ENCODE measurements at regions not wholly inside any gene's neighbourhood (a gene's known extent, or its start where the extent isn't known, plus 50 kb on each side); places are given as distances from the start of the nearest gene placed in this dataset.

GRCh38 chr3:117507958-117508357 is 798.4 kb downstream of the TUSC7 start:
- no peak overlapping the region for H3K4me3 ChIP-seq
- no peak for DNase-seq
- no peaks in the 10 kb centered on the region; the same call in 1 of the 2 replicates for H3K36me3 ChIP-seq

DNA sequence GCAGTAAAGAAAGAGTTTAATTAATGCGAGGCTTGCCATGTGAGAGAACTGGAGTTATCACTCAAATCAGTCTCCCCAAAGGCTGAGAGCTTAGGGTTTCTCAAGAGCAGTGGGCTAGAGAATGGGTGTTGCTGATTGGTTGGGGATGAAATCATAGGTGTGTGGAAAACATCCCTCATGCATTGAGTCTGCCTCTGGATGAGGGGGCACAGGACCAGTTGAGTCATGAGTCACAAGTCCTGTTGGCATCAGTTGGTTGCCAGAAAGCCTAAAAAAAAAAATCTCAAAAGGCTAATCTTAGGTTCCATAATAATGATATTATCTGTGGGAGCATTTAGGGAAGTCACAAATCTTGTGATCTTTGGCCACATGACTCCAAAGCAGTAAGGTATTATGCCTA is 800.3 kb downstream of the TUSC7 start:
- no peak for DNase-seq
- H3K4me3 ChIP-seq: no peak overlapping the region

More at GRCh38 chr3:117507958-117508357, 798.4 kb downstream of the TUSC7 start:
- Histone ChIP-seq H3K27me3 (no peaks in the 10 kb centered on the region), H3K9me3 (peaks cover 5% of the 10 kb centered on the region; the same call in 1 of the 2 replicates)

DNA sequence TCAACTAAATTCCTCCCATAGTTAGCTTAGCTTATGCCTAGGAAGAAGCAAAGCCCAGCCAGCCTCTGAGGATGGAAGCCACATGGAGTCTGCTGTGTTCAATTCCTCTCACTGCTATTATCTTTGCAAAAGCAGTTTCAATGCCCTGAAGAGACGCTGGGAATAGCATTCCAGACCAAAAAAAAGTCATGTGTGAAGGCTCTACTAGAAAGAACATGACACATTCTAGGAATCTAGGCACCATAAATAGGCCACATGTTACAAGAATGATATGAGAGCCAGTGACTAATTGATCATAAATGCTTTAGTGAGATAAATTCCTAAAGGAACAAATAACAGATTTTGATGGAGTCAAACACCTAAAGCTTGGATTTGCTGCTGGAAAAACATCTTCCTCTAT is 800.8 kb downstream of the TUSC7 start:
- no peak overlapping the region for H3K4me3 ChIP-seq
- no peaks in the 10 kb centered on the region for H3K27me3 ChIP-seq
- DNase-seq: no peak
- no peaks in the 10 kb centered on the region; the same call in 1 of the 2 replicates for H3K36me3 ChIP-seq
- H3K9me3 ChIP-seq: peaks cover 5% of the 10 kb centered on the region; the same call in 1 of the 2 replicates

More for the DNA sequence above, 800.3 kb downstream of the TUSC7 start:
- H3K36me3 ChIP-seq: no peaks in the 10 kb centered on the region; the same call in 1 of the 2 replicates
- H3K27me3 ChIP-seq: no peaks in the 10 kb centered on the region
- peaks cover 5% of the 10 kb centered on the region; the same call in 1 of the 2 replicates for H3K9me3 ChIP-seq

- peaks cover 5% of the 10 kb centered on the region; the same call in 1 of the 2 replicates for H3K9me3 ChIP-seq
- no peaks in the 10 kb centered on the region; the same call in 1 of the 2 replicates for H3K36me3 ChIP-seq
- H3K4me3 ChIP-seq: no peak overlapping the region
- no peak for DNase-seq
- H3K27me3 ChIP-seq: no peaks in the 10 kb centered on the region
Observed at GRCh38 chr3:117512975-117513374, 803.4 kb downstream of the TUSC7 start.

GRCh38 chr3:117515309-117515708 is 805.7 kb downstream of the TUSC7 start:
- Histone ChIP-seq H3K27me3 (no peaks in the 10 kb centered on the region), H3K36me3 (no peaks in the 10 kb centered on the region), H3K9me3 (no peaks in the 10 kb centered on the region), H3K4me3 (no peak overlapping the region)
- DNase-seq: no peak

DNA sequence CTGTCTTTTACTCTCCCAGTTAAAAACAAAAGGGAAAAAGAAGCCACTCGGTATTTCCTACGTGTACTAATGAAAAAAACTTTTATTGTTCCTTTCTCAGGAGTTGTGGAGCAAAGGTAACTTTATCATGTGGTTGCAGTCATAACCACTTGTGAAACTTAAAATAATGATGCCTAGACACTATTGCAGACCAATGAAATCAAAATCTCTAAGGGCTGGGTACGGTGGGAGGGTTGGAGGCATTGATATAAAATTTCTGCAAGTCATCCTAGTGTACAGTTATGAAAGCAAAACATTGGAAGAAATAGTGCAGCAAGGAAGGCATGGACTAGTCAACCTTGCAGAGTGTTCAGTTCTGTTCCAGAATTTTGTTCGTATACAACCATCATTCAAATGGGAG is 808.8 kb downstream of the TUSC7 start:
- Histone ChIP-seq H3K4me3 (no peak overlapping the region), H3K9me3 (no peaks in the 10 kb centered on the region), H3K36me3 (no peaks in the 10 kb centered on the region), H3K27me3 (no peaks in the 10 kb centered on the region)
- no peak for DNase-seq

DNA sequence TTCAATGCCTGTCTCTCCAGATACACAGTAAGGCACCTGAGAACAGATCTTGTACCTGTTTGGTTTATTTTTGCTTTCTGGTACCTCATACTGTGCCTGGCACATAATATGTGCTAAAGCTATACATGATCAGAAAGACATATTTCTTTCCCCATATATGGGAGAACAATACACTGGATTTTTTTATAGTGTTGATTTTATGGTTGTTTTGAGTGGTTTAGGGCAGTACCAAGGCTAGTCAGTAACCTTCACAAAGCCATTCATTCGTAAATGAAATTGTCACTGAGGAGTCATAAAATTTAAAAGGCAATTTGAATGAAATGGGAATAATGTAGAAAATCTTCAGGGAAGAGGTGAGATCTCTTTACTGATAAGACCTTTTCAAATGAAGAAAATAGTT is 810.2 kb downstream of the TUSC7 start:
- no peak for DNase-seq
- H3K4me3 ChIP-seq: no peak overlapping the region
- H3K36me3 ChIP-seq: no peaks in the 10 kb centered on the region
- H3K9me3 ChIP-seq: no peaks in the 10 kb centered on the region
- no peaks in the 10 kb centered on the region for H3K27me3 ChIP-seq

- Histone ChIP-seq H3K36me3 (no peaks in the 10 kb centered on the region), H3K27me3 (no peaks in the 10 kb centered on the region), H3K9me3 (no peaks in the 10 kb centered on the region), H3K4me3 (no peak overlapping the region)
- no peak for DNase-seq
Observed at GRCh38 chr3:117520582-117520981, 811.0 kb downstream of the TUSC7 start.

DNA sequence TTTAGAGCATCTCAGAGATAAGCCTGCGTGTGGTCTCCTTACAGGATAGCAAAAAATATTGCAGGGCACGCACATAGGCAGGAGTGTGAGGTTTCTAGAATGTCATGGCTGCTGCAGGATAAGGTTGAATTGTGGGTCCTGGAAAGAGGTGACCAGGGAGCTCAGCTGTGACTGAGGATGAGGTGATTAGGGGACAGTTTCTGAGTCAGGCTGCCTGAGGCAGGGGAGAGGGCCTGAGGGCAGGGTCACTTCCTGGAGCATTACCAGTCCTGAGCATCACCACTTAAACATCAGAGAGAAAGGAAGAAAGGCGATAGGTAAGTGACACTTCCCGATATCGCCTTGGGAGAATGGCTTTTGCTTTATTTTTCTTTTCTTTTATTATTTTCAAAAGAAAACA is 813.8 kb downstream of the TUSC7 start:
- Histone ChIP-seq H3K9me3 (no peaks in the 10 kb centered on the region), H3K4me3 (no peak overlapping the region), H3K27me3 (no peaks in the 10 kb centered on the region), H3K36me3 (no peaks in the 10 kb centered on the region)
- DNase-seq: no peak

GRCh38 chr3:117524890-117525289 is 815.3 kb downstream of the TUSC7 start:
- Histone ChIP-seq H3K4me3 (no peak overlapping the region), H3K9me3 (no peaks in the 10 kb centered on the region), H3K36me3 (no peaks in the 10 kb centered on the region), H3K27me3 (no peaks in the 10 kb centered on the region)
- peak; percentile 84 for DNase-seq

GRCh38 chr3:117526470-117527079 is 817.0 kb downstream of the TUSC7 start:
- Histone ChIP-seq H3K4me3 (no peak overlapping the region), H3K27me3 (no peaks in the 10 kb centered on the region), H3K36me3 (no peaks in the 10 kb centered on the region), H3K9me3 (no peaks in the 10 kb centered on the region)
- DNase-seq: peak; percentile 14

GRCh38 chr3:117527346-117527745 is 817.8 kb downstream of the TUSC7 start:
- Histone ChIP-seq H3K9me3 (no peaks in the 10 kb centered on the region), H3K36me3 (no peaks in the 10 kb centered on the region), H3K4me3 (no peak overlapping the region), H3K27me3 (no peaks in the 10 kb centered on the region)
- no peak for DNase-seq

GRCh38 chr3:117528688-117529087 is 819.1 kb downstream of the TUSC7 start:
- H3K9me3 ChIP-seq: no peaks in the 10 kb centered on the region
- no peaks in the 10 kb centered on the region for H3K27me3 ChIP-seq
- no peak overlapping the region for H3K4me3 ChIP-seq
- no peak for DNase-seq
- no peaks in the 10 kb centered on the region for H3K36me3 ChIP-seq

DNA sequence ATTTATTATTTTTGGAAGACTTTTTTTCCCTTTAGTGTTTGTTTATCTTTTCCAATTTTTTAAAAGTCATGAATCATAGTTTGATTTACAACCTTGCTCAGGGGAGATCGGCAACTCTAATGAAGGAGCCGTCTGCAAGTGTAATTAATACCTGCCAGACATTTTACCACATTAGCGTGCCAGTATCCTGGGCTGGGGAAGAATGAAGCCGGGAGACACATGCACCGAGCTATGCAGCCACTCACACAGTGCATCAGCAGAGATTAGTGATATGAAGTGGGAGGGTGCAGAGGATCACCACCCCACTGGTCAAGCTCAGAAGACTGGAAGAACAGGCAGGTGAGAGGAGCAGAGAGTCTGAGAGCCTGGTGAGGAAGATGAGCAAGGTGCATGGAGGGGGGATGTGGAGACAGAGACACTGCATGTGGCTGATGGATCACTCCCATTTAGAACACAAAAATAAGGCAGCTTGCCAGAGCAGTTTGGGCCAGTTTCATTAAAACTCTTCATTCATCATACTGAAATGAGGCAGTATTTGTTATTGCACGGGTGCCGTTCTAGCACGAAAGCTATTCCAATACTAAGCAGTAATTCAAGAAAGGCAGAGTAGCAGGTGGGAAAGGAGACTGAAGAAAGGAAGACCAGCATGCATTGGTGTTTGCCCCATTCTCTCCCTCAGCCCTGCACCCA is 821.6 kb downstream of the TUSC7 start:
- Histone ChIP-seq H3K9me3 (no peaks in the 10 kb centered on the region), H3K36me3 (no peaks in the 10 kb centered on the region), H3K4me3 (no peak overlapping the region), H3K27me3 (no peaks in the 10 kb centered on the region)
- no peak for DNase-seq

DNA sequence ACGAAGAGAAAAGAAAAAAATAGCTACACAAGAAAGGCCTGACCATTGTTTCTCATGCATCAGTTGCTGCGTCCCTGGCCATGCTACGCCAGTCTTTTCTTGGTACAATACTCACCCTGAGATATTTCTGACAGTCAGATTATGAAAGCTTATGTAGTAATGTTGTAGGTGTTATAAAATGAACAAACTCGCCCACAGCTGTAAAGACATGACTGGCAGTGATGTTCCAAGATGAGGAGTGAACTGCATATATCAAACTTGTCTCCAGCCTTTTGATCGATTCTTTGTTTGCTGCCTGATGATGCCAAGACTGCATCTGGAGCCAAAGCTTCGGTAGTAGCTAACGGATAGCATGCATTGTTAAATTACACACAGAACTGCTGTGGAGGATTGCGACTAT is 822.7 kb downstream of the TUSC7 start:
- no peak overlapping the region for H3K4me3 ChIP-seq

DNA sequence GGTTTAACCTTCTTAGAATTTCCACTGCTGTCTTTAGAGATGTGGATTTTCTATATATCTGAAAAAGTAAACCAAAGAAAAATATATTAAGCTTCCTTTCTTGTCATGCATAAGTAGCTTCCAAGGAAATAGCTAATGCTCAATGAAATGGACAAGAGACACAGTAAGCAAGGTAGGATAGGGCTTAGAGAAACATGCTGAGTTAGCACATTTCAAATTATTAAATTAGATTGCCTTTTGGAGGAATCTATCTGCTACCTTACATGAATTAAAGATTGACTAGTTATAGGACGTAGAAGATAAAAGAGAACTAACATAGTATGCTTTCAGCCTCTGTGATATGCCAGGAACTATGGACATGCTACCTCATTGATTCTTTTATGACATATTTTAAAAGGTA is 824.6 kb downstream of the TUSC7 start:
- no peaks in the 10 kb centered on the region for H3K27me3 ChIP-seq

More for the DNA sequence above, 822.7 kb downstream of the TUSC7 start:
- Histone ChIP-seq H3K9me3 (no peaks in the 10 kb centered on the region), H3K27me3 (no peaks in the 10 kb centered on the region), H3K36me3 (no peaks in the 10 kb centered on the region)
- DNase-seq: no peak

GRCh38 chr3:117536006-117536405 is 826.4 kb downstream of the TUSC7 start:
- Histone ChIP-seq H3K4me3 (no peak overlapping the region), H3K36me3 (no peaks in the 10 kb centered on the region), H3K27me3 (no peaks in the 10 kb centered on the region), H3K9me3 (no peaks in the 10 kb centered on the region)
- no peak for DNase-seq

More for the DNA sequence above, 824.6 kb downstream of the TUSC7 start:
- no peak for DNase-seq
- H3K4me3 ChIP-seq: no peak overlapping the region
- H3K9me3 ChIP-seq: no peaks in the 10 kb centered on the region
- no peaks in the 10 kb centered on the region for H3K36me3 ChIP-seq

DNA sequence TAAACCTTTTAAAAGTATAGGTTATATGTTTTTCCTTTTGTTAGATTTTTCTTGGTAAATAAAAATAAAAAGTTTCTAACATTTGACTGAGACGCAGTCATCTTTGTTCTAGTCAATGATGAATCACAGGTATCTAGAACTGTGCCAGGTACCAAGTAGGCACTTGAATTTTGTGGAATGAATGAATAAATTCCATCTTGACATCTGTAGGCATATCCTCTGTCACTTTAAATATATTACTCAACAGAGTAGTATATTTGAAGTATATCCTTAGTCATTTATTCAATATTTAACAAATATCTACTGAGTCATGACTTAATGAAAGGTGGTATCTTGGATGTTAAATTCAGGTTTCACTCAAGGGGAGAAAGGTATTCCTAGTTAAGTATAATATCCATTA is 828.4 kb downstream of the TUSC7 start:
- DNase-seq: no peak
- Histone ChIP-seq H3K4me3 (no peak overlapping the region), H3K27me3 (no peaks in the 10 kb centered on the region), H3K36me3 (no peaks in the 10 kb centered on the region), H3K9me3 (no peaks in the 10 kb centered on the region)

All from MG63 (cell line).